ENCODE measurements at regions not wholly inside any gene's neighbourhood (a gene's known extent, or its start where the extent isn't known, plus 50 kb on each side); places are given as distances from the start of the nearest gene placed in this dataset.

DNA sequence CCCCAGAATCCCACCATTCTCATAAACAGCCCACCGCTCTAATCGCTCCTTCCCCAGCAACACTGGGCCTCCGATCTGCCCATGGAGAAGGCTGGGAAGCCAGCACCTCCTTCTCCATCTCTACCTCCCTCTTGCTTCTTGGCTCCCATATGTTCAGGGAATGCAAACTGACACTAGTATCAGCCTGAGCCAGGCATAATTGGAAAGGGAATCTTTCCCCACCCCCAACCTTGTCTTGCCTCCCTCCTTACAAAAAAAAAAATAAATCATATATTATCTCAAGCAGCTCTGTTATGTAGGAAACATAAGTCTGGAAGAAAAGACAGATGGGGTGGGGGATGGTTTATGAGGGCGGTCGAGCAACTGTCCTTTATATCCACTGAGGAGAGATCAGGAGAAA lies 127.2 kb downstream of the NAV1 start:
- TF ChIP-seq POLR2AphosphoS5 (IDR thresholded peaks at IDR 0.05; ENCODE audit: low read depth) (no peak), GABPA (IDR thresholded peaks at IDR 0.05; ENCODE audit: low read depth) (no peak), SPI1 (IDR thresholded peaks at IDR 0.05; ENCODE audit: borderline replicate concordance, low read depth) (no peak)
- TF ChIP-seq, protein P1, sequence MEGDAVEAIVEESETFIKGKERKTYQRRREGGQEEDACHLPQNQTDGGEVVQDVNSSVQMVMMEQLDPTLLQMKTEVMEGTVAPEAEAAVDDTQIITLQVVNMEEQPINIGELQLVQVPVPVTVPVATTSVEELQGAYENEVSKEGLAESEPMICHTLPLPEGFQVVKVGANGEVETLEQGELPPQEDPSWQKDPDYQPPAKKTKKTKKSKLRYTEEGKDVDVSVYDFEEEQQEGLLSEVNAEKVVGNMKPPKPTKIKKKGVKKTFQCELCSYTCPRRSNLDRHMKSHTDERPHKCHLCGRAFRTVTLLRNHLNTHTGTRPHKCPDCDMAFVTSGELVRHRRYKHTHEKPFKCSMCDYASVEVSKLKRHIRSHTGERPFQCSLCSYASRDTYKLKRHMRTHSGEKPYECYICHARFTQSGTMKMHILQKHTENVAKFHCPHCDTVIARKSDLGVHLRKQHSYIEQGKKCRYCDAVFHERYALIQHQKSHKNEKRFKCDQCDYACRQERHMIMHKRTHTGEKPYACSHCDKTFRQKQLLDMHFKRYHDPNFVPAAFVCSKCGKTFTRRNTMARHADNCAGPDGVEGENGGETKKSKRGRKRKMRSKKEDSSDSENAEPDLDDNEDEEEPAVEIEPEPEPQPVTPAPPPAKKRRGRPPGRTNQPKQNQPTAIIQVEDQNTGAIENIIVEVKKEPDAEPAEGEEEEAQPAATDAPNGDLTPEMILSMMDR (IDR thresholded peaks at IDR 0.05; ENCODE audit: insufficient read depth, low read length): no peak
- TF ChIP-seq, protein P2, sequence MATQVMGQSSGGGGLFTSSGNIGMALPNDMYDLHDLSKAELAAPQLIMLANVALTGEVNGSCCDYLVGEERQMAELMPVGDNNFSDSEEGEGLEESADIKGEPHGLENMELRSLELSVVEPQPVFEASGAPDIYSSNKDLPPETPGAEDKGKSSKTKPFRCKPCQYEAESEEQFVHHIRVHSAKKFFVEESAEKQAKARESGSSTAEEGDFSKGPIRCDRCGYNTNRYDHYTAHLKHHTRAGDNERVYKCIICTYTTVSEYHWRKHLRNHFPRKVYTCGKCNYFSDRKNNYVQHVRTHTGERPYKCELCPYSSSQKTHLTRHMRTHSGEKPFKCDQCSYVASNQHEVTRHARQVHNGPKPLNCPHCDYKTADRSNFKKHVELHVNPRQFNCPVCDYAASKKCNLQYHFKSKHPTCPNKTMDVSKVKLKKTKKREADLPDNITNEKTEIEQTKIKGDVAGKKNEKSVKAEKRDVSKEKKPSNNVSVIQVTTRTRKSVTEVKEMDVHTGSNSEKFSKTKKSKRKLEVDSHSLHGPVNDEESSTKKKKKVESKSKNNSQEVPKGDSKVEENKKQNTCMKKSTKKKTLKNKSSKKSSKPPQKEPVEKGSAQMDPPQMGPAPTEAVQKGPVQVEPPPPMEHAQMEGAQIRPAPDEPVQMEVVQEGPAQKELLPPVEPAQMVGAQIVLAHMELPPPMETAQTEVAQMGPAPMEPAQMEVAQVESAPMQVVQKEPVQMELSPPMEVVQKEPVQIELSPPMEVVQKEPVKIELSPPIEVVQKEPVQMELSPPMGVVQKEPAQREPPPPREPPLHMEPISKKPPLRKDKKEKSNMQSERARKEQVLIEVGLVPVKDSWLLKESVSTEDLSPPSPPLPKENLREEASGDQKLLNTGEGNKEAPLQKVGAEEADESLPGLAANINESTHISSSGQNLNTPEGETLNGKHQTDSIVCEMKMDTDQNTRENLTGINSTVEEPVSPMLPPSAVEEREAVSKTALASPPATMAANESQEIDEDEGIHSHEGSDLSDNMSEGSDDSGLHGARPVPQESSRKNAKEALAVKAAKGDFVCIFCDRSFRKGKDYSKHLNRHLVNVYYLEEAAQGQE (IDR thresholded peaks at IDR 0.05; ENCODE audit: insufficient replicate concordance, low read depth): no peak
- H3K4me3 ChIP-seq (replicated peaks; ENCODE audit: insufficient read depth, low read length): no peak overlapping the region
- H3K27me3 ChIP-seq (ENCODE audit: insufficient read depth, poor library complexity, severe bottlenecking): peaks cover 2% of the 10 kb centered on the region
- DNase-seq (ENCODE audit: low read depth in 1 of 2, low spot score in 1 of 2): no peak
- H3K27ac ChIP-seq (replicated peaks): no peak overlapping the region

DNA sequence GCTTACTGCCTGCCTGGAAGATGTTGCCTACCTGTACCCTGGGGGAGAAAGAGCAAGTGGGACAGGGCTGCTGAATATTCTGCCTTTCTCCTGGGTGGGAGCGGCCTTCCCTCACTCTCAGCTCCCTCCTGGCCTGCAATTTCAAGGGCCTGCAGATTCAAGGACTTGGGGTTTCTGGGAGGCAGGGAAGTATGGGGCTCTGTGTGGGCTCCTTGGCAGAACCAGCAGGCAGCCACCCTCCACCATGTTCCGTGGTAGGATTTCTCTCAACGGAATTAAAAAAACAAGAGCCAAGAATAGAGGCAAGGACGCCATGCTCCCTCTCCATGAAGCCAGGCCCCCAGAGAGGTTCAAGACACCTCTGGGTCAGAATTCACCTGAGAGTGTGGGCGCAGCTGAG lies 127.7 kb downstream of the NAV1 start:
- DNase-seq (ENCODE audit: low read depth in 1 of 2, low spot score in 1 of 2): no peak
- Histone ChIP-seq H3K4me3 (replicated peaks; ENCODE audit: insufficient read depth, low read length) (no peak overlapping the region), H3K27ac (replicated peaks) (no peak overlapping the region), H3K27me3 (ENCODE audit: insufficient read depth, poor library complexity, severe bottlenecking) (peaks cover 2% of the 10 kb centered on the region)
- TF ChIP-seq, protein P1 (IDR thresholded peaks at IDR 0.05; ENCODE audit: insufficient read depth, low read length): no peak
- no peak for TF ChIP-seq GABPA (IDR thresholded peaks at IDR 0.05; ENCODE audit: low read depth)
- TF ChIP-seq POLR2AphosphoS5 (IDR thresholded peaks at IDR 0.05; ENCODE audit: low read depth): no peak
- TF ChIP-seq, protein P2 (IDR thresholded peaks at IDR 0.05; ENCODE audit: insufficient replicate concordance, low read depth): no peak
- no peak for TF ChIP-seq SPI1 (IDR thresholded peaks at IDR 0.05; ENCODE audit: borderline replicate concordance, low read depth)

DNA sequence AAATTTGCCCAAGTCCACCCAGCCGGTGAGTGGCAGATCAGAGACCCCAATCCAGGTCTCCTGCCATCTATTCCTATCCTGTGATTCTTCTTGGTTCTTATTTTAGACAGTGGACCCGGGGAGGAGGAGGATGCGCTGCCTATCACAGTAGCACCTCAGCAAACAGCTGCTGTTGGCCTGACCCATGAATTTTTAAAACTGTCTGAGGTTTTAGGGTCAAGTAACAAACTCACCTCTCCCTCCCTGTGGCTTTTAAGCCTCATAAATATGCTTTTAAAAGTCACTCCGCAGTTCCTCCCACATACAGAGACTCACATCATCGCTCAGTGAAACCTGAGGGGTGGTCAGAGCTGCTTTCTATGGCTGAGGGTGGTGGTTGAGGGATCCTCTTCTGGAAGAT lies 128.6 kb downstream of the NAV1 start:
- no peak for DNase-seq (ENCODE audit: low read depth in 1 of 2, low spot score in 1 of 2)
- TF ChIP-seq, protein P2 (IDR thresholded peaks at IDR 0.05; ENCODE audit: insufficient replicate concordance, low read depth): no peak
- TF ChIP-seq GABPA (IDR thresholded peaks at IDR 0.05; ENCODE audit: low read depth) (no peak), SPI1 (IDR thresholded peaks at IDR 0.05; ENCODE audit: borderline replicate concordance, low read depth) (no peak), POLR2AphosphoS5 (IDR thresholded peaks at IDR 0.05; ENCODE audit: low read depth) (no peak)
- TF ChIP-seq, protein P1 (IDR thresholded peaks at IDR 0.05; ENCODE audit: insufficient read depth, low read length): no peak
- peaks cover 2% of the 10 kb centered on the region for H3K27me3 ChIP-seq (ENCODE audit: insufficient read depth, poor library complexity, severe bottlenecking)
- H3K27ac ChIP-seq (replicated peaks): no peak overlapping the region
- H3K4me3 ChIP-seq (replicated peaks; ENCODE audit: insufficient read depth, low read length): no peak overlapping the region

Data from HL-60 (cell line).